K562 (cell line): ENCODE measurements at regions not wholly inside any gene's neighbourhood (a gene's known extent, or its start where the extent isn't known, plus 50 kb on each side); places are given as distances from the start of the nearest gene placed in this dataset.

Source experiments
- ATAC-seq: fragments of 200-7000 bp; cut with Tn5 transposase; 3 replicates; pipeline ENCODE4 v1.9.1; 2020; ENCODE audit warnings: moderate library complexity
- BruUV-seq: library from RNA; stranded (reverse); fragments of 400-500 nt; replicated peaks from 2 replicates; lab custom pipeline; 2021; lab: Mats Ljungman, UMichigan
- CTCF ChIA-PET: fragments of 300-600 bp; formaldehyde crosslinking; extraction: SDS; loops from one replicate; lab custom pipeline; 2021; ENCODE audit warnings: low intra/inter-chr PET ratio; lab: Yijun Ruan, JAX
- POLR2A ChIA-PET: fragments of 300-600, 350-650 bp; sonication (Branson Sonifier 250); formaldehyde crosslinking; extraction: SDS; loops from one replicate; lab custom pipeline; 2021; ENCODE audit warnings: antibody characterized with exemption, inconsistent platforms; lab: Yijun Ruan, JAX
- DNase-seq, 4 experiments: peaks; one replicate each; pipeline versions ENCODE4 v3.0.0 to v3.0.0-alpha.2; 2011 to 2018; ENCODE audit warnings: low spot score in 3 of 4, mixed read lengths in 3 of 4; ENCODE audit errors: extremely low read depth in 1 of 4
- FAIRE-seq: peaks from 2 replicates; lab custom pipeline; 2011; peaks lifted over from hg19 to GRCh38; lab: Jason Lieb, UNC
- H2AFZ ChIP-seq: 2 replicates; pipeline ENCODE4 v1.6.0; 2011; ENCODE audit warnings: low read depth, low read length, control low read depth, inconsistent platforms
- H3K27ac ChIP-seq: fragments of 200-600 bp; 3 replicates; pipeline ENCODE4 v1.8.0; 2011; ENCODE audit warnings: low read depth, mild to moderate bottlenecking, control low read depth, inconsistent platforms, low read length, moderate library complexity, mixed read lengths; ENCODE audit errors: extremely low read depth
- H3K27me3 ChIP-seq, 2 experiments: fragments of 300-600 bp in 1 of 2; 2 replicates in 1 of 2; 3 replicates in 1 of 2; pipeline versions ENCODE4 v1.6.0 to v1.8.0; 2011; ENCODE audit warnings: inconsistent platforms in 2 of 2, low read length in 2 of 2, mild to moderate bottlenecking in 1 of 2, mixed read lengths in 1 of 2, moderate library complexity in 1 of 2; ENCODE audit not compliant: control insufficient read depth in 2 of 2, insufficient read depth in 2 of 2
- H3K36me3 ChIP-seq: fragments of 300-600 bp; 3 replicates; pipeline ENCODE4 v1.8.0; 2011; ENCODE audit warnings: mild to moderate bottlenecking, low read length, inconsistent platforms; ENCODE audit not compliant: control insufficient read depth, insufficient read depth
- H3K4me1 ChIP-seq, 2 experiments: fragments of 200-600 bp in 1 of 2; replicated peaks in 1 of 2; 2 replicates in 1 of 2; 3 replicates in 1 of 2; pipeline versions ENCODE4 v1.5.1 to v1.8.0; 2011; ENCODE audit warnings: inconsistent platforms in 2 of 2, low read length in 2 of 2, mild to moderate bottlenecking in 1 of 2, mixed read lengths in 1 of 2, moderate library complexity in 1 of 2; ENCODE audit not compliant: control insufficient read depth in 2 of 2, insufficient read depth in 2 of 2
- H3K4me2 ChIP-seq: 2 replicates; pipeline ENCODE4 v1.6.1; 2011; ENCODE audit warnings: low read length, control low read depth, inconsistent platforms, mixed read lengths; ENCODE audit not compliant: insufficient read depth
- H3K4me3 ChIP-seq: fragments of 200-600 bp; sonication (generic), shearing (Covaris generic); 2 replicates; pipeline ENCODE4 v1.5.1; 2016; ENCODE audit warnings: control low read depth, inconsistent platforms
- H3K79me2 ChIP-seq: fragments of 200-600 bp; 3 replicates; pipeline ENCODE4 v1.8.0; 2011; ENCODE audit warnings: low read length, inconsistent platforms; ENCODE audit not compliant: control insufficient read depth, insufficient read depth
- H3K9ac ChIP-seq, 2 experiments: 2 replicates each; pipeline versions ENCODE4 v1.6.0 to v1.6.1; 2011; ENCODE audit warnings: low read depth in 2 of 2, low read length in 2 of 2, control low read depth in 1 of 2, inconsistent platforms in 1 of 2, mild to moderate bottlenecking in 1 of 2, mixed read lengths in 1 of 2; ENCODE audit not compliant: insufficient read depth in 1 of 2
- H3K9me1 ChIP-seq: one replicate; pipeline ENCODE4 v1.6.0; 2011; ENCODE audit warnings: inconsistent platforms, mild to moderate bottlenecking, low read length, moderate library complexity; ENCODE audit not compliant: control insufficient read depth, insufficient read depth
- H3K9me3 ChIP-seq: replicated peaks from 2 replicates; pipeline ENCODE4 v1.5.1; 2011; ENCODE audit warnings: low read depth, low read length, inconsistent platforms; ENCODE audit not compliant: control insufficient read depth, insufficient read depth
- H4K20me1 ChIP-seq: replicated peaks from 2 replicates; pipeline ENCODE4 v1.6.1; 2011; ENCODE audit warnings: low read length, inconsistent platforms, mixed read lengths; ENCODE audit not compliant: control insufficient read depth, insufficient read depth
- ETS1 ChIP-seq: conservative IDR thresholded peaks from 2 replicates; pipeline ENCODE4 v1.6.1; 2011; ENCODE audit warnings: low read depth, mild to moderate bottlenecking, low read length; ENCODE audit not compliant: control insufficient read depth
- HCFC1 ChIP-seq: IDR thresholded peaks from 2 replicates; pipeline ENCODE4 v1.6.1; 2012; ENCODE audit warnings: low read depth, low read length, improper control_type of control experiment
- HES1 ChIP-seq: fragments of 450-650 bp; IDR thresholded peaks from 2 replicates; pipeline ENCODE4 v1.6.1; 2016; ENCODE audit warnings: low read depth, mild to moderate bottlenecking, moderate library complexity
- HNRNPL ChIP-seq: fragments of 200-400 bp; formaldehyde crosslinking; IDR thresholded peaks from 2 replicates; pipeline ENCODE4 v1.6.1; 2017; ENCODE audit warnings: low read depth, mild to moderate bottlenecking, low read length
- IRF9 ChIP-seq: fragments of 450-650 bp; IDR thresholded peaks from 2 replicates; pipeline ENCODE4 v1.6.1; 2016; ENCODE audit warnings: missing biosample characterization, missing genetic modification characterization
- MYC ChIP-seq, 2 experiments: fragments of 250-450 bp in 1 of 2; sonication (Bioruptor Pico) in 1 of 2; IDR thresholded peaks; 2 replicates each; pipeline versions ENCODE4 v1.5.1 to v1.6.1; 2012 to 2021; ENCODE audit warnings: low read depth in 2 of 2, borderline replicate concordance in 1 of 2, improper control_type of control experiment in 1 of 2, low read length in 1 of 2, mild to moderate bottlenecking in 1 of 2, moderate library complexity in 1 of 2
- SREBF1 ChIP-seq: fragments of 150-350 bp; IDR thresholded peaks from 2 replicates; pipeline ENCODE4 v1.6.1; 2014; ENCODE audit warnings: antibody characterized with exemption, low read depth, low read length, borderline replicate concordance
- XRCC4 ChIP-seq: IDR thresholded peaks from one replicate; pipeline ENCODE4 v1.6.1; 2011; ENCODE audit not compliant: insufficient read depth, insufficient read length; ENCODE audit errors: extremely low read depth
- ZBTB7A ChIP-seq: IDR thresholded peaks from 2 replicates; pipeline ENCODE4 v1.6.1; 2011; ENCODE audit warnings: low read depth, mild to moderate bottlenecking, low read length, moderate library complexity, borderline replicate concordance; ENCODE audit not compliant: control insufficient read depth
- ZNF347 ChIP-seq: fragments of 450-650 bp; formaldehyde crosslinking; IDR thresholded peaks from 2 replicates; pipeline ENCODE4 v1.4.0; 2020; ENCODE audit warnings: low read depth, mild to moderate bottlenecking, moderate library complexity
- ZNF395 ChIP-seq: fragments of 200-800 bp; sonication (Bioruptor generic); IDR thresholded peaks from 2 replicates; pipeline ENCODE4 v1.6.1; 2017; ENCODE audit warnings: missing genetic modification characterization, missing compliant biosample characterization
- ZNF695 ChIP-seq: fragments of 450-650 bp; formaldehyde crosslinking; IDR thresholded peaks from 2 replicates; pipeline ENCODE4 v1.4.0; 2020; ENCODE audit warnings: mild to moderate bottlenecking, moderate library complexity
- WGBS: fragments of 100-300 bp; shearing (Covaris generic); methylation state at CpG from one replicate; pipeline ENCODE4 v1.1.6; 2016; ENCODE audit warnings: low coverage, mixed read lengths; ENCODE audit not compliant: insufficient coverage; ENCODE audit errors: missing lambda C conversion rate; 5-methylcytosine and 5-hydroxymethylcytosine counted together
- in situ Hi-C: fragments of 300-500 bp; cut with MboI; formaldehyde crosslinking; loops from 4 replicates; pipeline ENCODE4 v1.15.0; 2018; ENCODE audit warnings: inconsistent platforms, mixed read lengths
- intact Hi-C: fragments of 100-400 bp; cut with micrococcal nuclease; formaldehyde crosslinking; loops from 2 replicates; pipeline ENCODE4 v1.14.2; 2022

- no peak for TF ChIP-seq MYC (IDR thresholded peaks at IDR 0.05; ENCODE audit: low read depth, low read length)
- no peak for TF ChIP-seq MYC (CRISPR knock-in tag; IDR thresholded peaks at IDR 0.05; ENCODE audit: borderline replicate concordance, low read depth)
- TF ChIP-seq HNRNPL = no peak
- no peak for TF ChIP-seq ZNF347 (CRISPR knock-in tag)
- TF ChIP-seq SREBF1 = no peak
- TF ChIP-seq ZBTB7A = no peak
Measured at GRCh38 chr7:46170792-46171191, 249.7 kb upstream of the IGFBP3 start (continued).

- Histone ChIP-seq H3K4me1 (no peaks in the 10 kb centered on the region), H3K27ac (no peak overlapping the region), H2AFZ (no peak overlapping the region), H3K4me2 (no peak overlapping the region), H3K79me2 (no peaks in the 10 kb centered on the region), H3K36me3 (no peaks in the 10 kb centered on the region), H3K9me3 (no peaks in the 10 kb centered on the region), H3K9me1 (no peaks in the 10 kb centered on the region), H4K20me1 (no peaks in the 10 kb centered on the region), H3K27me3 (no peaks in the 10 kb centered on the region), H3K4me3 (no peak overlapping the region), H3K9ac (no peak overlapping the region)
- ATAC-seq = no peak
- WGBS = 0% methylated on average over 6 of the region's 6 CpGs
- intact Hi-C loops = no loop called here
- ChIA-PET POLR2A (no interaction called here), CTCF (no interaction called here)
- no peak for TF ChIP-seq HES1
- TF ChIP-seq ETS1 = no peak
- no peak for TF ChIP-seq ZNF395 (CRISPR knock-in tag)
- TF ChIP-seq HCFC1 = no peak
- TF ChIP-seq IRF9 (tag) = no peak
- no peak for TF ChIP-seq ZNF695 (CRISPR knock-in tag)
- no peak for TF ChIP-seq XRCC4
- DNase-seq = no peak
- in situ Hi-C loops = no loop called here
- BruUV-seq = no TSS peak
- no peak for FAIRE-seq
Measured at GRCh38 chr7:46170021-46170420, 248.9 kb upstream of the IGFBP3 start.
